ENCODE measurements at regions not wholly inside any gene's neighbourhood (a gene's known extent, or its start where the extent isn't known, plus 50 kb on each side); places are given as distances from the start of the nearest gene placed in this dataset.

DNA sequence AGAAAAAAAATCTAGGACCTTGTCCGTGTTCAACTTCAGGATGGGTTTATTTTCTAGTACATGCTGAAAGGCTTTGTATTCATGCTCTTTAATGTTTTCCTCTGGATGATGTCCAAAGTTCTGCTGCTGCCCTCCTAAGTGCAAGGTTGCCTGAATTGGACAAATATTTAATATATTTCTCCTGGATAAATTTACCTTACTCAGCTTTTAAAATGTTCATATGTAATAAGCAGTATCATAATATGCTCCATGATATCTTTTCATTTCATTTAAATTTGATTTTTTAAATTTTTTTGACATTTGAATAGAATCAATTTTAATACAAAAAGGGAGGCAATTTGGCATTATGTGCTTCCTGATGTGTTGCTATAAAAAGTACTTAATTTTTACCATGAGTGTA is 95.9 kb upstream of the SLC25A13 start:
- Histone ChIP-seq H3K23ac (ENCODE audit: low read length) (no peak overlapping the region), H3K14ac (ENCODE audit: low read length) (no peak overlapping the region), H3K36me3 (ENCODE audit: control insufficient read depth in 1 of 2, insufficient read depth in 2 of 2, low read length in 2 of 2) (no peaks in the 10 kb centered on the region), H3K27ac (ENCODE audit: low read depth, low read length) (no peak overlapping the region), H4K8ac (ENCODE audit: low read depth, low read length) (no peak overlapping the region), H4K91ac (ENCODE audit: low read depth, low read length) (no peak overlapping the region), H2AK5ac (ENCODE audit: low read length) (no peak overlapping the region), H3K9me3 (ENCODE audit: insufficient read depth, low read depth, low read length) (no peaks in the 10 kb centered on the region), H4K12ac (ENCODE audit: low read depth, low read length) (no peak overlapping the region), H3K4me2 (ENCODE audit: low read length) (no peak overlapping the region), H3K18ac (ENCODE audit: low read length) (no peak overlapping the region), H3K79me1 (ENCODE audit: low read length) (no peaks in the 10 kb centered on the region), H3K4me1 (ENCODE audit: control insufficient read depth in 1 of 2, insufficient read depth in 2 of 2, low read length in 2 of 2) (no peaks in the 10 kb centered on the region), H2BK12ac (ENCODE audit: low read length) (no peak overlapping the region), H3K4me3 (ENCODE audit: low read depth, low read length) (no peak overlapping the region), H2AFZ (ENCODE audit: insufficient read depth, low read length, poor library complexity) (no peak overlapping the region), H2BK120ac (ENCODE audit: insufficient read depth, low read length, poor library complexity) (no peak overlapping the region), H3K27me3 (ENCODE audit: insufficient read depth, low read length) (no peaks in the 10 kb centered on the region), H2BK5ac (ENCODE audit: low read depth, low read length, poor library complexity) (no peak overlapping the region), H3K4ac (ENCODE audit: low read depth, low read length) (no peak overlapping the region), H3K79me2 (ENCODE audit: control insufficient read depth, insufficient read depth, low read length, poor library complexity) (no peaks in the 10 kb centered on the region), H3K9ac (ENCODE audit: low read length) (no peak overlapping the region)
- no CpG with 5 or more reads among the region's 1 CpG for WGBS (ENCODE audit: extremely low coverage, insufficient coverage, insufficient read length)
- no peak for DNase-seq

DNA sequence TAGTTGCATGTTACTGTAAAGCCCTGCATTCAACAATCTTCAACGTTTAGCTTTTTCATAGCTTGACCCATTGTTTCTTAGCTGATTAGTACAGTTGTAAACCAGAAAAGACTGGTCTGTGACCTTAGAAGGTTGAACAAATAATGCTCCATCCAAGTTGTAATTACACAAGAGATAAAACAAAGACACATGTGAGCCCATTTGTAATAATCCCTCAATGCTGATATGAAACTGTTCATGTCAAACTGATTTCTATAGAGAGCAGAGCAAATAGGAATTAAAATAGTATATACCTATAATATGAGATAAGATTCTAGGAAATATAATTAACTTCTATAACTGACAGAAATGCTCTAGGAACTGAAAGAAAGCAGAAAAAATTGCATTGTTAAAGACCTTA is 94.7 kb upstream of the SLC25A13 start:
- no peaks in the 10 kb centered on the region for H3K79me2 ChIP-seq (ENCODE audit: control insufficient read depth, insufficient read depth, low read length, poor library complexity)
- no peak overlapping the region for H2BK5ac ChIP-seq (ENCODE audit: low read depth, low read length, poor library complexity)
- H3K4ac ChIP-seq (ENCODE audit: low read depth, low read length), result no peak overlapping the region
- DNase-seq, result no peak
- no peak overlapping the region for H4K12ac ChIP-seq (ENCODE audit: low read depth, low read length)
- H3K4me3 ChIP-seq (ENCODE audit: low read depth, low read length), result no peak overlapping the region
- H4K91ac ChIP-seq (ENCODE audit: low read depth, low read length), result no peak overlapping the region
- no peaks in the 10 kb centered on the region for H3K36me3 ChIP-seq (ENCODE audit: control insufficient read depth in 1 of 2, insufficient read depth in 2 of 2, low read length in 2 of 2)
- no peak overlapping the region for H3K18ac ChIP-seq (ENCODE audit: low read length)
- H2BK120ac ChIP-seq (ENCODE audit: insufficient read depth, low read length, poor library complexity), result no peak overlapping the region
- no peak overlapping the region for H3K23ac ChIP-seq (ENCODE audit: low read length)
- H4K8ac ChIP-seq (ENCODE audit: low read depth, low read length), result no peak overlapping the region
- no peak overlapping the region for H3K27ac ChIP-seq (ENCODE audit: low read depth, low read length)
- H2AK5ac ChIP-seq (ENCODE audit: low read length), result no peak overlapping the region
- H3K9me3 ChIP-seq (ENCODE audit: insufficient read depth, low read depth, low read length), result no peaks in the 10 kb centered on the region
- WGBS (ENCODE audit: extremely low coverage, insufficient coverage, insufficient read length), result no CpG with 5 or more reads among the region's 1 CpG
- H2BK12ac ChIP-seq (ENCODE audit: low read length), result no peak overlapping the region
- no peaks in the 10 kb centered on the region for H3K4me1 ChIP-seq (ENCODE audit: control insufficient read depth in 1 of 2, insufficient read depth in 2 of 2, low read length in 2 of 2)
- no peak overlapping the region for H3K14ac ChIP-seq (ENCODE audit: low read length)
- H3K9ac ChIP-seq (ENCODE audit: low read length), result no peak overlapping the region
- no peaks in the 10 kb centered on the region for H3K79me1 ChIP-seq (ENCODE audit: low read length)
- H3K4me2 ChIP-seq (ENCODE audit: low read length), result no peak overlapping the region
- no peak overlapping the region for H2AFZ ChIP-seq (ENCODE audit: insufficient read depth, low read length, poor library complexity)
- no peaks in the 10 kb centered on the region for H3K27me3 ChIP-seq (ENCODE audit: insufficient read depth, low read length)

DNA sequence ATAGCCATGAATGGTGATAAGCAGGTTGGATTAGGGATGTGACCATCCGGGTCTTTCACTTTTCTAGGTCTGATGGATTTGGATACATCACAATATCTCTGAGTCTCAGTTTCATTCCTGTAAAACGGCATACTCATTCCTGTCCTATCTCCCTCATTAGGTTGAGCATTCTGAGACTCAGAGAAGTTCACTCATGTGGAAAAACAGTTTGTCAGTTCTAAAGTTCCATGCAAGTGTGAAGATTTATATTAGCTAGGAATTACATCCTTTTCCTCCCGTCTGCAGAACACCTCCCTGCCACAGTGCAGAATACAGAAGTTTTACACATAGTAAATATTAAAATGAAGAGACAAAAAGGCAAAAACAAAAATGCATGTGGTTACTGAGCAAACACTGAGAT is 94.2 kb upstream of the SLC25A13 start:
- no peak overlapping the region for H3K9ac ChIP-seq (ENCODE audit: low read length)
- H3K14ac ChIP-seq (ENCODE audit: low read length), result no peak overlapping the region
- H3K36me3 ChIP-seq (ENCODE audit: control insufficient read depth in 1 of 2, insufficient read depth in 2 of 2, low read length in 2 of 2), result no peaks in the 10 kb centered on the region
- no peak overlapping the region for H4K12ac ChIP-seq (ENCODE audit: low read depth, low read length)
- H3K23ac ChIP-seq (ENCODE audit: low read length), result no peak overlapping the region
- no peak overlapping the region for H2BK5ac ChIP-seq (ENCODE audit: low read depth, low read length, poor library complexity)
- H2BK120ac ChIP-seq (ENCODE audit: insufficient read depth, low read length, poor library complexity), result no peak overlapping the region
- no peak overlapping the region for H2BK12ac ChIP-seq (ENCODE audit: low read length)
- no peaks in the 10 kb centered on the region for H3K27me3 ChIP-seq (ENCODE audit: insufficient read depth, low read length)
- no peak for DNase-seq
- no peaks in the 10 kb centered on the region for H3K9me3 ChIP-seq (ENCODE audit: insufficient read depth, low read depth, low read length)
- no CpG with 5 or more reads among the region's 3 CpGs for WGBS (ENCODE audit: extremely low coverage, insufficient coverage, insufficient read length)
- H3K4me1 ChIP-seq (ENCODE audit: control insufficient read depth in 1 of 2, insufficient read depth in 2 of 2, low read length in 2 of 2), result no peaks in the 10 kb centered on the region
- no peak overlapping the region for H3K18ac ChIP-seq (ENCODE audit: low read length)
- no peak overlapping the region for H2AFZ ChIP-seq (ENCODE audit: insufficient read depth, low read length, poor library complexity)
- no peak overlapping the region for H3K4me3 ChIP-seq (ENCODE audit: low read depth, low read length)
- no peaks in the 10 kb centered on the region for H3K79me2 ChIP-seq (ENCODE audit: control insufficient read depth, insufficient read depth, low read length, poor library complexity)
- no peak overlapping the region for H4K91ac ChIP-seq (ENCODE audit: low read depth, low read length)
- no peak overlapping the region for H2AK5ac ChIP-seq (ENCODE audit: low read length)
- no peaks in the 10 kb centered on the region for H3K79me1 ChIP-seq (ENCODE audit: low read length)
- no peak overlapping the region for H3K4ac ChIP-seq (ENCODE audit: low read depth, low read length)
- no peak overlapping the region for H4K8ac ChIP-seq (ENCODE audit: low read depth, low read length)
- H3K4me2 ChIP-seq (ENCODE audit: low read length), result no peak overlapping the region
- no peak overlapping the region for H3K27ac ChIP-seq (ENCODE audit: low read depth, low read length)

DNA sequence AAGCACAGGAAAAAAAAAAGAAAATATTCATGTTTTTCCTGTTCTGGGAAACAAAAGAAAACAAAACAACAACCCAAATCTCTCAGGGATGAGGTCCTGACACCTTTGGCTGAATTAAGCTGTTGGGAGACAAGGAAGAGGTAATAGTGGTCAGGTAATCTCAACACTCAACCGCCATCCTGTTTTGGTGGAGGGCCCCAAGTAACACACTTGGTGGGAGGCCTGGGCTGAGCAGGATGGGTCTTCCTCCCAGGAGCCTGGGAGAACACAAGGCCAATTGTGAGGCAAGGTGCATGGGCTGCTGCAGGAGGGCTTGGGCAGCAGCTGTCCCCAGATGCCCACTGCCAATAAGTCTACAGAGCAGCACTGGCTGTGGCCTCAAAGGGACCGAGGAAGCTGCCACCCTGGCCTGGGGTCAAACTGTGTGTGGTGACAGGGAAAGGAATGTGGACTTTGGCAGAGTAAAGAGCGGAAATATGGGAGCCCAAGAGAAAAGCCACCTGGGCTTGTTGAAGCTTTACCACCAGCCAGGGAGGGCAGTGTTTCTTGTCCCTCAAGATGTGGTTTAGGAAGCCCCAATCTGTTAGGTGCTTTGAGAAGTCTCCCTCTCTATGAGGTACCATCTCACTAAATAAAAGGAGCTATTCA is 93.5 kb upstream of the SLC25A13 start:
- Histone ChIP-seq H2BK12ac (ENCODE audit: low read length) (no peak overlapping the region), H4K8ac (ENCODE audit: low read depth, low read length) (no peak overlapping the region), H4K91ac (ENCODE audit: low read depth, low read length) (no peak overlapping the region), H3K4ac (ENCODE audit: low read depth, low read length) (no peak overlapping the region), H3K27ac (ENCODE audit: low read depth, low read length) (no peak overlapping the region), H3K4me1 (ENCODE audit: control insufficient read depth in 1 of 2, insufficient read depth in 2 of 2, low read length in 2 of 2) (no peaks in the 10 kb centered on the region), H2AK5ac (ENCODE audit: low read length) (no peak overlapping the region), H3K18ac (ENCODE audit: low read length) (no peak overlapping the region), H3K9ac (ENCODE audit: low read length) (no peak overlapping the region), H2BK120ac (ENCODE audit: insufficient read depth, low read length, poor library complexity) (no peak overlapping the region), H3K4me3 (ENCODE audit: low read depth, low read length) (no peak overlapping the region), H2BK5ac (ENCODE audit: low read depth, low read length, poor library complexity) (no peak overlapping the region), H3K27me3 (ENCODE audit: insufficient read depth, low read length) (no peaks in the 10 kb centered on the region), H3K79me2 (ENCODE audit: control insufficient read depth, insufficient read depth, low read length, poor library complexity) (no peaks in the 10 kb centered on the region), H4K12ac (ENCODE audit: low read depth, low read length) (no peak overlapping the region), H3K36me3 (ENCODE audit: control insufficient read depth in 1 of 2, insufficient read depth in 2 of 2, low read length in 2 of 2) (no peaks in the 10 kb centered on the region), H2AFZ (ENCODE audit: insufficient read depth, low read length, poor library complexity) (no peak overlapping the region), H3K4me2 (ENCODE audit: low read length) (no peak overlapping the region), H3K23ac (ENCODE audit: low read length) (no peak overlapping the region), H3K79me1 (ENCODE audit: low read length) (no peaks in the 10 kb centered on the region), H3K14ac (ENCODE audit: low read length) (no peak overlapping the region), H3K9me3 (ENCODE audit: insufficient read depth, low read depth, low read length) (no peaks in the 10 kb centered on the region)
- WGBS (ENCODE audit: extremely low coverage, insufficient coverage, insufficient read length), result no CpG with 5 or more reads among the region's 3 CpGs
- no peak for DNase-seq
